ENCODE measurements at regions not wholly inside any gene's neighbourhood (a gene's known extent, or its start where the extent isn't known, plus 50 kb on each side); places are given as distances from the start of the nearest gene placed in this dataset.
"Not testable (repeated sequence)": the region's sequence is repeated elsewhere in the genome, so short reads cannot be mapped to it uniquely, and the experiment has no call there.

GRCh38 chr1:196034080-196034706, 574.0 kb downstream of the KCNT2 start:
- Histone ChIP-seq H3K4me1 (no peaks in the 10 kb centered on the region), H3K36me3 (no peaks in the 10 kb centered on the region), H3K4me3 (no peak overlapping the region), H3K27me3 (no peaks in the 10 kb centered on the region), H3K9me3 (no peaks in the 10 kb centered on the region), H3K27ac (no peak overlapping the region)
- no peak for DNase-seq (ENCODE audit: low spot score in 2 of 2)
- TF ChIP-seq CTCF (IDR thresholded peaks at IDR 0.05) (no peak), POLR2A (IDR thresholded peaks at IDR 0.05) (no peak), EP300 (IDR thresholded peaks at IDR 0.05) (no peak)
- WGBS, 2 donors: 42 to 49% methylated on average over 6 of the region's 6 CpGs

GRCh38 chr1:196031387-196031786, 576.9 kb downstream of the KCNT2 start:
- 74 to 78% methylated on average over 2 of the region's 2 CpGs for WGBS, 2 donors
- H3K27me3 ChIP-seq; H3K27ac ChIP-seq; H3K4me3 ChIP-seq; H3K9me3 ChIP-seq; H3K36me3 ChIP-seq; DNase-seq (ENCODE audit: low spot score in 2 of 2); H3K4me1 ChIP-seq: not testable (repeated sequence)

GRCh38 chr1:196030455-196030854, 577.8 kb downstream of the KCNT2 start:
- 86 to 96% methylated on average over 1 of the region's 1 CpG for WGBS, 2 donors

GRCh38 chr1:196029410-196029809, 578.8 kb downstream of the KCNT2 start:
- no peak overlapping the region for H3K4me3 ChIP-seq
- H3K4me1 ChIP-seq: no peaks in the 10 kb centered on the region
- TF ChIP-seq POLR2A (IDR thresholded peaks at IDR 0.05): no peak
- no peak for TF ChIP-seq CTCF (IDR thresholded peaks at IDR 0.05)
- TF ChIP-seq EP300 (IDR thresholded peaks at IDR 0.05): no peak
- no peaks in the 10 kb centered on the region for H3K9me3 ChIP-seq
- WGBS, 2 donors: 93 to 95% methylated on average over 1 of the region's 1 CpG
- H3K27ac ChIP-seq: no peak overlapping the region
- H3K27me3 ChIP-seq: no peaks in the 10 kb centered on the region
- H3K36me3 ChIP-seq: no peaks in the 10 kb centered on the region
- no peak for DNase-seq (ENCODE audit: low spot score in 2 of 2)

More at GRCh38 chr1:196030455-196030854, 577.8 kb downstream of the KCNT2 start:
- no peaks in the 10 kb centered on the region for H3K27me3 ChIP-seq
- H3K4me1 ChIP-seq: no peaks in the 10 kb centered on the region
- H3K9me3 ChIP-seq: no peaks in the 10 kb centered on the region
- no peak overlapping the region for H3K27ac ChIP-seq
- TF ChIP-seq EP300 (IDR thresholded peaks at IDR 0.05) (no peak), POLR2A (IDR thresholded peaks at IDR 0.05) (no peak), CTCF (IDR thresholded peaks at IDR 0.05) (no peak)
- no peak overlapping the region for H3K4me3 ChIP-seq
- DNase-seq (ENCODE audit: low spot score in 2 of 2): no peak
- no peaks in the 10 kb centered on the region for H3K36me3 ChIP-seq

- Histone ChIP-seq H3K4me1 (no peaks in the 10 kb centered on the region), H3K4me3 (no peak overlapping the region)
Measured at GRCh38 chr1:196027127-196027526, 581.1 kb downstream of the KCNT2 start.

GRCh38 chr1:196021174-196021573, 587.1 kb downstream of the KCNT2 start:
- H3K27ac ChIP-seq; DNase-seq (ENCODE audit: low spot score in 2 of 2); H3K4me1 ChIP-seq; H3K27me3 ChIP-seq; H3K9me3 ChIP-seq; H3K4me3 ChIP-seq; H3K36me3 ChIP-seq: not testable (repeated sequence)
- 96 to 99% methylated on average over 7 of the region's 7 CpGs for WGBS, 2 donors

More at GRCh38 chr1:196027127-196027526, 581.1 kb downstream of the KCNT2 start:
- Histone ChIP-seq H3K27ac (no peak overlapping the region), H3K36me3 (no peaks in the 10 kb centered on the region), H3K27me3 (no peaks in the 10 kb centered on the region), H3K9me3 (no peaks in the 10 kb centered on the region)
- WGBS, 2 donors: 0% methylated on average over 1 of the region's 1 CpG
- DNase-seq (ENCODE audit: low spot score in 2 of 2): no peak
- no peak for TF ChIP-seq POLR2A (IDR thresholded peaks at IDR 0.05)
- no peak for TF ChIP-seq CTCF (IDR thresholded peaks at IDR 0.05)
- no peak for TF ChIP-seq EP300 (IDR thresholded peaks at IDR 0.05)
